Gastroesophageal sphincter (tissue), 4 donors: ENCODE measurements at regions not wholly inside any gene's neighbourhood (a gene's known extent, or its start where the extent isn't known, plus 50 kb on each side); places are given as distances from the start of the nearest gene placed in this dataset.

ENCODE experiments used
- ATAC-seq: fragments of 150-250 bp; one replicate; pipeline ENCODE4 v1.9.1; 2016; ENCODE audit warnings: mild to moderate bottlenecking, moderate library complexity
- H3K27ac ChIP-seq, 4 donors: fragments of 200-600 bp; sonication (generic) in 3 of 4; 1 replicate in 3 of 4; 2 replicates in 1 of 4; pipeline ENCODE4 v1.5.1; 2016 to 2019
- H3K27me3 ChIP-seq: fragments of 200-600 bp; sonication (generic); one replicate; pipeline ENCODE4 v1.5.1; 2019
- H3K36me3 ChIP-seq, 2 donors: fragments of 200-600 bp; sonication (generic); one replicate each; pipeline ENCODE4 v1.5.1; 2019; ENCODE audit warnings: control low read depth in 1 of 2
- H3K4me1 ChIP-seq, 3 donors: fragments of 200-600 bp; sonication (generic); 1 replicate in 2 of 3; 2 replicates in 1 of 3; pipeline ENCODE4 v1.5.1; 2016 to 2019; ENCODE audit warnings: control low read depth in 2 of 3
- H3K4me3 ChIP-seq, 2 donors: fragments of 200-600 bp; sonication (generic); one replicate each; pipeline ENCODE4 v1.5.1; 2019; ENCODE audit warnings: mild to moderate bottlenecking in 1 of 2, moderate library complexity in 1 of 2
- H3K9me3 ChIP-seq, 3 donors: fragments of 200-600 bp; sonication (generic); one replicate each; pipeline ENCODE4 v1.5.1; 2017 to 2019; ENCODE audit warnings: control low read depth in 2 of 3
- CTCF ChIP-seq, 4 experiments: fragments of 200-600 bp in 2 of 4; fragments of 450-650 bp in 2 of 4; sonication (generic) in 1 of 4; IDR thresholded peaks; one replicate each; pipeline ENCODE4 v1.5.1; 2017 to 2019; ENCODE audit warnings: antibody characterized with exemption in 4 of 4, mild to moderate bottlenecking in 2 of 4, moderate library complexity in 2 of 4
- EP300 ChIP-seq: sonication (generic); formaldehyde crosslinking; IDR thresholded peaks from one replicate; pipeline ENCODE4 v1.6.1; 2017; ENCODE audit warnings: antibody characterized with exemption, mild to moderate bottlenecking
- POLR2A ChIP-seq, 2 donors: fragments of 450-650 bp; IDR thresholded peaks; one replicate each; pipeline ENCODE4 v1.6.1; 2017; ENCODE audit warnings: antibody characterized with exemption in 2 of 2, mild to moderate bottlenecking in 2 of 2, moderate library complexity in 1 of 2
- POLR2AphosphoS5 ChIP-seq: sonication (generic); formaldehyde crosslinking; IDR thresholded peaks from one replicate; pipeline ENCODE4 v1.6.1; 2017; ENCODE audit warnings: antibody characterized with exemption
- WGBS, 2 donors: methylation state at CpG; one replicate each; pipeline ENCODE4 v1.1.5; 2018; ENCODE audit warnings: low coverage in 1 of 2; 5-methylcytosine and 5-hydroxymethylcytosine counted together

DNA sequence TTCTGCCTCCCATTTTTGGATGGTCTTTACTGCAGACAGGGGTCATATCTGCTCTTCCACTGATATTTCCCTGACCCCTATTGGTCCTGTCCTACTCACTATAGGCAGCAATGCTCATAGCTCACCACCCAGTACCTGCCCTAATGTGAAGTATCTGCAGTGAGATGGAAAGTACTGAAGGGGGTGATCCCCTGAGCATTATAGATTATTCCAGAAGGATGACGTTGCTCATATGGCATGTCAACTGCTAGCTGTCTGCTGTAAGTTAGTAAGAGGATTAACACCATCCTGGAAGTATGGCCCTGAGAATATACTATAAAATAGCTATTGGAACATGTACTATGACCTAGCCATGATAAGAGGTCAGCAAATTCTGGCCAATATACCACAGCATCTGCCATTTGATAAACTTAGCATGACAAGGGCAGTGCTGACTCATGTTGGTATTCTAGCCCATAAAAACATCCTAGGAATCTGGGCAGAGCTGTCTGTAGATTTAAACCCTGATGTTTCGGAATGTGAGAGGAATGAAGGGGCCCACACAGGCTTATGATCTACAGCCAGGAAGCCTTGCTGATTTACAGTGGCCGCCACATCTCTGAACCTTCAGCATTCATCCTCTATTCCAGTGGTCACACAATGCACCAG, 451.4 kb downstream of the TNS1 start:
- peaks cover 0 to 14% (median 5%) of the 10 kb centered on the region in 3 donors for H3K4me1 ChIP-seq

DNA sequence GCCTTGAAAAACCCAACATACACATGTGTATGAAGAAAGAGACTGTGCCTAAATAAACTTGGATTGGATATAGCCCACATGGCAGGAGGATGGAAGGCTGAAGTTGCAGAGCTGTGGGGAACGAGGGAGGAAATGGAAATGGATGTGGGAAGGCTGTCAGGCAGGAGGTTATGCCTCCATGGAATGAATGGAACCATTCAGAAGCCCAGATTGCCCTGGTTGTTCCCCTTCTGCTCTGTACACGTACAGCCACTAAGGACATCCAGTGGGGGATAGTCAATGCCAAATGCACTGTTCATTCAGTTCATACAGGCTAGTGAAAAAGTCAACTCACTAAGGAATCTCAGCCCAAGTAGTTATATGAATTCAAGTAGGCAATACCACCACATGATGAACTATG, 463.7 kb downstream of the TNS1 start:
- TF ChIP-seq EP300 (no peak), POLR2AphosphoS5 (no peak), POLR2A (IDR thresholded peaks at IDR 0.05) (no peak), CTCF (IDR thresholded peaks at IDR 0.05) (no peak)
- 50 to 77% methylated on average over 2 of the region's 2 CpGs for WGBS, 2 donors
- ATAC-seq: no peak
- Histone ChIP-seq H3K9me3 (no peaks in the 10 kb centered on the region), H3K36me3 (no peaks in the 10 kb centered on the region), H3K27ac (no peak overlapping the region), H3K4me3 (no peak overlapping the region), H3K27me3 (no peaks in the 10 kb centered on the region), H3K4me1 (peaks cover 0 to 20% (median 0%) of the 10 kb centered on the region in 3 donors)

More for the DNA sequence above, 451.4 kb downstream of the TNS1 start:
- WGBS, 2 donors: 17 to 72% methylated on average over 2 to 3 of the region's 3 CpGs
- Histone ChIP-seq H3K27me3 (no peaks in the 10 kb centered on the region), H3K27ac (no peak overlapping the region), H3K4me3 (no peak overlapping the region), H3K9me3 (no peaks in the 10 kb centered on the region), H3K36me3 (no peaks in the 10 kb centered on the region)
- TF ChIP-seq POLR2AphosphoS5 (no peak), EP300 (no peak), CTCF (IDR thresholded peaks at IDR 0.05) (no peak), POLR2A (IDR thresholded peaks at IDR 0.05) (no peak)
- ATAC-seq: no peak

DNA sequence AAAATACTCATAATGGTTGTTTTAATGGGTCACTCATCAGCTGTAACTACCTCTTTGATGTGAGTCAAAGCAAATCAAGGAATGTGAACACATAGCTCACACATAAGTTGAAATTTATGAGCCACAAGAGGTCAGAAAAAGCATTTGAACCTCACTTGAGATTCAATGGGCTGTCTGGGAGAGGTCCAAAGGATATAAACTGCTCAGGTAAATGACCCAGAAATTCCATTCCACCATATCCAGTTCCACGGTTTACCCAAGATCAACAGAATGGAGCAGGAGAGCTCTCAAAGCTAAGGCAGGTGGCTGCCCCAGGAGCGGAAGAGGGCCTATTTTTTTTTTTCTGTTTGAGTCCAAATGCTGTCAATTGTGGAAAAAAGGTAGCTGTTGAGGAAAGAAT, 464.1 kb downstream of the TNS1 start:
- H3K27ac ChIP-seq: no peak overlapping the region
- WGBS, 2 donors: 96% methylated on average over 2 of the region's 2 CpGs; no CpG with 5 or more reads in 1 of the 2 donors
- H3K4me3 ChIP-seq: no peak overlapping the region
- H3K36me3 ChIP-seq: no peaks in the 10 kb centered on the region
- no peaks in the 10 kb centered on the region for H3K27me3 ChIP-seq
- ATAC-seq: no peak
- no peak for TF ChIP-seq POLR2A (IDR thresholded peaks at IDR 0.05)
- no peak for TF ChIP-seq CTCF (IDR thresholded peaks at IDR 0.05)
- no peak for TF ChIP-seq EP300
- no peak for TF ChIP-seq POLR2AphosphoS5
- H3K4me1 ChIP-seq: peaks cover 0 to 20% (median 0%) of the 10 kb centered on the region in 3 donors
- no peaks in the 10 kb centered on the region for H3K9me3 ChIP-seq

- TF ChIP-seq CTCF (IDR thresholded peaks at IDR 0.05) (no peak), POLR2AphosphoS5 (no peak), POLR2A (IDR thresholded peaks at IDR 0.05) (no peak), EP300 (no peak)
- H3K27ac ChIP-seq: no peak overlapping the region
- WGBS, 2 donors: 31 to 41% methylated on average over 5 to 6 of the region's 6 CpGs
Observed at GRCh38 chr2:217535957-217536708, 466.7 kb downstream of the TNS1 start.

More at GRCh38 chr2:217535957-217536708, 466.7 kb downstream of the TNS1 start:
- peak; percentile 67 for ATAC-seq
- H3K36me3 ChIP-seq: no peaks in the 10 kb centered on the region
- H3K4me1 ChIP-seq: peaks cover 0 to 20% (median 0%) of the 10 kb centered on the region in 3 donors
- no peaks in the 10 kb centered on the region for H3K9me3 ChIP-seq
- no peaks in the 10 kb centered on the region for H3K27me3 ChIP-seq
- H3K4me3 ChIP-seq: no peak overlapping the region
